Psoas muscle (tissue), 7 donors: ENCODE measurements at regions not wholly inside any gene's neighbourhood (a gene's known extent, or its start where the extent isn't known, plus 50 kb on each side); places are given as distances from the start of the nearest gene placed in this dataset.

Experiments used
- ATAC-seq, 4 donors: fragments of 200-7000 bp; cut with Tn5 transposase; one replicate each; pipeline ENCODE4 v1.9.1; 2020; ENCODE audit warnings: moderate library complexity in 3 of 4, mild to moderate bottlenecking in 2 of 4
- DNase-seq, 2 donors: peaks; one replicate each; pipeline ENCODE4 v3.0.0-alpha.2; 2020
- H3K27ac ChIP-seq: fragments of 200-600 bp; one replicate; pipeline ENCODE4 v1.8.0; 2022
- H3K27me3 ChIP-seq, 3 donors: fragments of 200-600 bp in 1 of 3; one replicate each; pipeline versions ENCODE4 v1.6.1 to v1.8.0; 2013 to 2022; ENCODE audit warnings: low read length in 2 of 3, mild to moderate bottlenecking in 2 of 3, moderate library complexity in 1 of 3; ENCODE audit not compliant: insufficient read depth in 3 of 3
- H3K36me3 ChIP-seq, 2 donors: fragments of 200-600 bp in 1 of 2; one replicate each; pipeline versions ENCODE4 v1.6.1 to v1.8.0; 2013 to 2022; ENCODE audit warnings: low read depth in 1 of 2, mild to moderate bottlenecking in 1 of 2, moderate library complexity in 1 of 2; ENCODE audit not compliant: insufficient read depth in 1 of 2
- H3K4me1 ChIP-seq: fragments of 200-600 bp; one replicate; pipeline ENCODE4 v1.8.0; 2022
- H3K4me3 ChIP-seq: fragments of 200-600 bp; one replicate; pipeline ENCODE4 v1.8.0; 2022; ENCODE audit warnings: mild to moderate bottlenecking
- H3K9me3 ChIP-seq: fragments of 200-600 bp; one replicate; pipeline ENCODE4 v1.8.0; 2022
- WGBS, 3 donors: extraction: QIAGEN DNeasy Blood & Tissue Kit; methylation state at CpG; one replicate each; pipeline versions ENCODE4 v1.1.6 to v1.1.7; 2013; 5-methylcytosine and 5-hydroxymethylcytosine counted together
- intact Hi-C, 2 donors: fragments of 100-400 bp; cut with DNase I; formaldehyde crosslinking; loops; one replicate each; pipeline versions ENCODE4 v1.11.0 to v1.14.2; 2022
- TF ChIP-seq, protein P1 (sequence below): fragments of 200-600 bp; IDR thresholded peaks from one replicate; pipeline ENCODE4 v1.8.0; 2022; ENCODE audit warnings: antibody characterized with exemption
- donor health status: healthy with polysubstance abuse.
- donor health status: DM: no; HTN: no; CAD: no; lungs with moderate emphysema.
- donor health status: Bipolar disorder and iron deficiency.
- donor health status: healthy.
- donor health status: DM: yes; HTN: yes; CAD: no.
- donor health status: DM: no; HTN: no; CAD: no.
- donor health status: DM: yes; HTN: yes; CAD: no.

- intact Hi-C loops: no loop called here
Measured at GRCh38 chr9:11335011-11335410, 722.2 kb upstream of the PTPRD start.

DNA sequence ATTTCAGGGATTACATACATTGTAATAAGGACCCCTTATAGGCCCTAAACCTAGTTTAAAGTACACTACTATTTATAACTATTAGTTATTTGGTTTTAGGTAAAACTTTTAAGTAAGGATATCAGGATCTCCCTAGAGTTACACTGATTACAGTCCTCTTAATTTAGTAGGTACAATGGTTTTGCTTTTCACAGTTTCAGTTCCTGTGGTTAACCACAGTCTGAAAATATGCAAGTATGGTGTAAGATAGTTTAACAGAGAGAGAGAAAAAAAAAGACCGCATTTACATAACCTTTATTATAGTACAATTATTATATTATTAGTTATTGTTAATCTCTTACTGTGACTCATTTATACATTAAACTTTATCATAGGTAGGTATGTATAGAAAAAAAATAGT, 725.3 kb upstream of the PTPRD start:
- H3K27me3 ChIP-seq: no peaks in the 10 kb centered on the region
- H3K9me3 ChIP-seq: no peaks in the 10 kb centered on the region
- no peak for ATAC-seq
- H3K36me3 ChIP-seq: no peaks in the 10 kb centered on the region
- no peak overlapping the region for H3K4me3 ChIP-seq
- H3K4me1 ChIP-seq: no peaks in the 10 kb centered on the region
- 84 to 93% (median 93%) methylated on average over 1 of the region's 1 CpG for WGBS, 3 donors
- no peak overlapping the region for H3K27ac ChIP-seq
- TF ChIP-seq, protein P1, sequence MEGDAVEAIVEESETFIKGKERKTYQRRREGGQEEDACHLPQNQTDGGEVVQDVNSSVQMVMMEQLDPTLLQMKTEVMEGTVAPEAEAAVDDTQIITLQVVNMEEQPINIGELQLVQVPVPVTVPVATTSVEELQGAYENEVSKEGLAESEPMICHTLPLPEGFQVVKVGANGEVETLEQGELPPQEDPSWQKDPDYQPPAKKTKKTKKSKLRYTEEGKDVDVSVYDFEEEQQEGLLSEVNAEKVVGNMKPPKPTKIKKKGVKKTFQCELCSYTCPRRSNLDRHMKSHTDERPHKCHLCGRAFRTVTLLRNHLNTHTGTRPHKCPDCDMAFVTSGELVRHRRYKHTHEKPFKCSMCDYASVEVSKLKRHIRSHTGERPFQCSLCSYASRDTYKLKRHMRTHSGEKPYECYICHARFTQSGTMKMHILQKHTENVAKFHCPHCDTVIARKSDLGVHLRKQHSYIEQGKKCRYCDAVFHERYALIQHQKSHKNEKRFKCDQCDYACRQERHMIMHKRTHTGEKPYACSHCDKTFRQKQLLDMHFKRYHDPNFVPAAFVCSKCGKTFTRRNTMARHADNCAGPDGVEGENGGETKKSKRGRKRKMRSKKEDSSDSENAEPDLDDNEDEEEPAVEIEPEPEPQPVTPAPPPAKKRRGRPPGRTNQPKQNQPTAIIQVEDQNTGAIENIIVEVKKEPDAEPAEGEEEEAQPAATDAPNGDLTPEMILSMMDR: no peak
- intact Hi-C loops: no loop called here
- DNase-seq: no peak

More at GRCh38 chr9:11335011-11335410, 722.2 kb upstream of the PTPRD start:
- DNase-seq (no peak), ATAC-seq (no peak)
- Histone ChIP-seq H3K27me3 (no peaks in the 10 kb centered on the region), H3K4me1 (no peaks in the 10 kb centered on the region), H3K9me3 (no peaks in the 10 kb centered on the region), H3K27ac (no peak overlapping the region), H3K4me3 (no peak overlapping the region), H3K36me3 (no peaks in the 10 kb centered on the region)
- TF ChIP-seq, protein P1: no peak

- 51 to 75% (median 58%) methylated on average over 1 of the region's 1 CpG for WGBS, 3 donors
- Histone ChIP-seq H3K27ac (no peak overlapping the region), H3K27me3 (no peaks in the 10 kb centered on the region), H3K4me3 (no peak overlapping the region), H3K9me3 (no peaks in the 10 kb centered on the region), H3K4me1 (no peaks in the 10 kb centered on the region), H3K36me3 (no peaks in the 10 kb centered on the region)
- intact Hi-C loops: no loop called here
- DNase-seq (no peak), ATAC-seq (no peak)
- TF ChIP-seq, protein P1: no peak
Measured at GRCh38 chr9:11340654-11341053, 727.9 kb upstream of the PTPRD start.

DNA sequence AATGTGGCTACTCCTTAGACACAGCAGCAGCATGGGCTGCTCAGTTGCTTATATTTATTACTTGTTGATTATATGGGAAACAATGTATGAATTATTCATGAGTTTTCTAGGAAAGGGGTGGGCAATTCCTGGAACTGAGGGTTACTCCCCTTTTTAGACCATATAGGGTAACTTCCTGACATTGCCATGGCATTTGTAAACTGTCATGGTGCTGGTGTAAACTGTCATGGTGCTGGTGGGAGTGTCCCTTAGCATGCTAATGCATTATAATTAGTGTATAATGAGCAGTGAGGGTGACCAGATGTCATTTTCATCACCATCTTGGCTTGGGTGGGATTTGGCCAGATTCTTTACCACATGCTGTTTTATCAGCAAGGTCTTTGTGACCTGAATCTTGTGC, 734.6 kb upstream of the PTPRD start:
- DNase-seq (no peak), ATAC-seq (no peak)
- TF ChIP-seq, protein P1: no peak
- intact Hi-C loops: no loop called here
- Histone ChIP-seq H3K27me3 (no peaks in the 10 kb centered on the region), H3K4me1 (no peaks in the 10 kb centered on the region), H3K4me3 (no peak overlapping the region), H3K9me3 (no peaks in the 10 kb centered on the region), H3K27ac (no peak overlapping the region), H3K36me3 (no peaks in the 10 kb centered on the region)

DNA sequence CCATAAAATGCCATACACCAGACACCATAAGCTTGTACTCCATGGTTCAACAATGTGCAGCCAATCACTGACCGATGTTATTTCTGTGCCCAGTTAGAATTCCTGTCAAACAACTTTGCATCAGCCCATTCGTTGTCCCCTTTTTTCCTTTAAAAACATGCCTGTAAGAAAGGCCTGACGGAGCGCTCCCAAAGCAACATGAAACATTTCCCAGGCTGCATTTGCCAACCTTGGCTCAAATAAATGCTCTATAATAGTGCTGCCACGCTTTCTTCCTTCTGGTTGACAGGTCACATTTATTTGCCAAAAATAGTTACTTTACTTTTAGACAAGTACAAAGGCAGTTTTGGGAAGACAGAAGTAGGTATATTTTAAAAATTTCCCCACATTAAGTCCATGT, 735.6 kb upstream of the PTPRD start:
- Histone ChIP-seq H3K36me3 (no peaks in the 10 kb centered on the region), H3K4me1 (no peaks in the 10 kb centered on the region), H3K9me3 (no peaks in the 10 kb centered on the region), H3K27ac (no peak overlapping the region), H3K27me3 (no peaks in the 10 kb centered on the region), H3K4me3 (no peak overlapping the region)
- ATAC-seq: no peak
- DNase-seq: no peak
- TF ChIP-seq, protein P1: no peak
- intact Hi-C loops: no loop called here
- 78 to 82% (median 80%) methylated on average over 5 of the region's 5 CpGs for WGBS, 3 donors
